ENCODE measurements at regions not wholly inside any gene's neighbourhood (a gene's known extent, or its start where the extent isn't known, plus 50 kb on each side); places are given as distances from the start of the nearest gene placed in this dataset.

DNA sequence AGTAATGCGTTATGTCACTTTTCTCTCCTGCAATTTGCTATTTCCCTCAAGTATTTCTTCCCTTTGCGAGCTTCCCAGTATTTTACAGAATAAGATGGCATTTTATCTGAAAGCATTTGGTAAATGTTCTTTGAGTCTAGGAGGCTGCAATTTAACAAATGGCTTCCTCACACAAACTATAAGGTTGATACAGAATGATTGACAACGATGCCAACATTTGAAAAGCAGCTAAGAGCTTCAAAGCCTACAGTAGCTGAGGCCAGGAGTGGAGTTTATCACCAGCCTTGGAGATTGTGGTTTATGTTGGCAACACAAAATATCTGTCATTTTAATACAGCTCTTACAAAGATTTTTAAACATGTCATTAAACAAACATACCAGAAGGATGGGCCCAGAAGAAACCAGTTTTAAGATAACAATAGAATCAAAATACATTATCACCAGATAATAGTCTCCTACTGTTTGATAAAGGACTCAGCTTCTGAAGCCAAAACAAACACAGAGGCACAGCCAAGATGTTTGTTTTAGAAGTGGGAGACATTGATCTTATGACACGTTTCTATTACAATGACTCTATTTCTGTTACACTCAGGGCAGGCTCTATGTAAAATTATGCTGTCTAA lies 711.4 kb upstream of the ACVR2A start:
- no peak for DNase-seq (ENCODE audit: low spot score)

DNA sequence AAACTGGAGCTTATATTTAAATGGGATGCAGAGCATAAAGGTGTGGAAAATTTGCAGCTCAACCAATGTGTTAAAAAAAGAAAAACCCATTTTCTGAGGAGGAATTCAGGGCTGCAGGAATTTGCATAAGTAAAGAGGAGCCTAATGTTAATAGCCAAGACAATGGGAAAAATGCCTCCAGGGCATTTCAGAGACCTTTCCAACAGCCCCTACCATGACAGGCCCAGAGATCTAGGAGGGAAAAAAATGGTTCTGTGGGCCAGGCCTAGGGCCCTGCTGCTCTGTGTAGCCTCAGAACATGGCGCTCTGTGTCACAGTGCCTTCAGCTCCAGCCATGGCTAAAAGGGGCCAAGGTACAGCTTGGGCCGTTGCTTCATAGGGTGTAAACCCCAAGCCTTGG lies 719.7 kb upstream of the ACVR2A start:
- DNase-seq (ENCODE audit: low spot score): no peak

DNA sequence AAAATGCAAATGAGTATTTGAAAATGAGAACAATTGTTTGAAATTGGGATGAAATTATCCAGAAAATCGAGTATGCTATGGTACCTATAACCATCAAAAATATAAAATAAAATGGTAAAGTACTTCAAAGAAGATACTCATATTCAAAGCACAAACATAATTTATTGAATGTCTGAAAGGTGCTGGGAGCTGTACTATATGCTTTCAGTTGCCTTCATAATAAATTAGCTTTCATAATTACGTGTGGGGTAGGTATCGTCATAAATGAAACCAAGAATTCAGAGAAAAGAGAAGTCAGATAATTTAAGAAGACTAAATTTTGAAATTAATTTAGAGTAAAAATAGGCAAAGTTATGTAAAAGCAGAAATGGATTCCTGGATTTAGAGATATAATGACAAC lies 721.9 kb upstream of the ACVR2A start:
- DNase-seq (ENCODE audit: low spot score): no peak

DNA sequence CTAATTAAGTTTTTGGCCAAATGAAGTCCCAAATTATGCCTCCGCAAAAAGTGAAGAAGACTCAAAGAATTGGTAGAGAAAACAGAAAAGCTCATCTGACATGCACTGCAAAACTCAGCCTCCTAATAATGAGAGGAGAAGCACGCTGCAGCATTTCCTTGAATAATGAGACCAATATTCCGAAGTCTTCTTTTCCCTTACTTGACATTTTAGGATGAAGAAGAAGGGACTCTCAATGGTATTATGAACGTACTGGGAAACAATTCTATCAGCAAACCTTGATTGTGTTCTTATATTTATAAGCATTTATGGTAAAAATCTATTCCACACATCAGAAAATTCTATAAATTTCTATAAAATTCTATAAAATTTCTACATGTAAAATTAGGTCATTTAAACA lies 733.9 kb upstream of the ACVR2A start:
- DNase-seq (ENCODE audit: low spot score): no peak

DNA sequence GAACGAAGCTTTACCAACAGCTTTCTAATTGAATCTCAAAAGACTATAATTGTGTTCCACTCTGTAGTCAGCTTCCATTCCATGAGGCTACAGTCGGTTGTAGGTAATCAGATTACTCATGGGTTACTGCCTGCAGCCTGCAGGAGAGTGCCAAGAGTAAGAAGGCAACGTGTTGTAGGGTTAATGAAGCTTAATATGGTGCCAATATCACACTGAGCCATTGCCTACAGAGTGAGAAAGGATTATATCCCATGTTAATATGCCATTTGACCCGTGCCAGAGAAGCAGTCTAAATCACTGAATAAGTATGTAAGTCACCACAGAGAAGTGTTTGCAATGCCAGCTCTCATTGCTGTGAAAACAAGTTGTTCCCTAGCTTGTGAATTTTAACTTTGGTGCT lies 734.5 kb upstream of the ACVR2A start:
- no peak for DNase-seq (ENCODE audit: low spot score)

DNA sequence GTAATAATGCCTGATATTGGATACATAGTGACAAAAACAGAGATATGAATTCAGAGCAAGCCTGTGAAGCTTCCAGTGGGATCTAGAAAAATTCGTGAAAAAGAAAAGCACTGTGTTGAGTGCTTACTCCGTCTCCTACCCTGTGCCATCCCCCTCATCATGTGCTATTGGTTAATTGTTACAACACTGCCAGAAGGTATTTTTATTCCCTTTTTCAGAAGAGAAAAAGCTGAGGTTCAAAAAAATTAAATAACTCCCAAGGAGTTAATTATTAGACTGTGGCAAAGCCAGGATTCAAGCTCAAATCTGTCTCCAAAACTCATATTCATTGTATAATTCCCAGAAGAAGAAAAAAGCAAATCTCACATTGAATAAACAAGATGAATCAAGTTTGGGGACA lies 735.5 kb upstream of the ACVR2A start:
- DNase-seq (ENCODE audit: low spot score): no peak

DNA sequence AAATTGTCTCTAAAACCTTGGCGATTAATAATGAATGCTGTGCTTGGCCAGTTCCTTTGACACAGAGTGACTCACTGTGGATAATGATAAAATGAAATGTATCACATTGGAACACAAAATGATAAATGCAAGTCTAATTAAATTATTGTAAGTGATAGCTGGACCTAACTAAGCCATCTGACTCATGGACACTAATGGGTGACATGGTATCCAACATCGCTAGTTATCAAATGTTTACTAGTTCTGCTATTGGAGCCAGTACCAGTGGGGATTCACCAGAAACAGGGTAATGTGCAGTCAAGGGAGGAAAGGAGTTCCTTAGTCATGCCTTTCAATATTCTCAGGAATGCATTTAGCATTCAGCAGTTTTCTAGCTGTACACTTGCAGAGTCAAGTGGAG lies 736.3 kb upstream of the ACVR2A start:
- no peak for DNase-seq (ENCODE audit: low spot score)

DNA sequence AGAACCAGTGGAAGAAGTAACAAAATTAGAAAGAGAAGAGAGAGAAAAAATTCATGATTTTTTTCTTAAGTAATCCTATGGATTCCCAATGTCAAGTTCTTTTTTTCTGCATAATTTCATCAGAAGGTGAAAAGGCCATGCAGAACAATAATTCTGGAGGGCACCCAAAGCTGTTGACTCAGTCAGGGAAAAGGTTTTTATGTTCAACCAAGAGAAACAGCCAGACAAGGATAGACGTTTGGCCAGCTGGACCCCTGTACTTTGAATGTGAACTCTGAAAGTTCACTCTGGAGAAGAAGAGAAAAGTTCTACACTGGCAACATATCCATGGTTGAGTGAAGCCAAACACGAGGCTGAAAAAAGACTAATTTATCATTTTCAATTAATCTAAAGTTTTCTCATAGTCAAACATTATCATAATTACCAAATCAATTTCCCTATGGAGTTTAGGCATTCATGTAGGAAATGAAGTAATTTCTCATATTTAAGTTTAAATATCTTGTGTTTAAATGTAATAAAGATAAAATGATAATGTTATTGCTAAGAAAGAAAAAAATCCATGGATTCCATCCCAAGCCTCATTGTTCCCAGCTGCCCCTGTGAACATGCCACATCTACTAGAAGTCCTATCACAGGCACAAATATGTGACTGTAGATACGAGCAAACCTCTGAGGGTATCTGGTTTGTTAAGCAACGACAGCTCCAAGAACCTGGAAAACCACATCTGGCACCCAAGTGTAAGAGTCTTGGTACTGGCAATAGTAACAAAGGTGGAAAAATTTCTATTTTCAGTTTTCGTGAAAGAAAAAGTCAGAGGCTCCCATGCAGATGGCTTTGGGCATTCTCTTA lies 742.7 kb upstream of the ACVR2A start:
- no peak for DNase-seq (ENCODE audit: low spot score)

DNA sequence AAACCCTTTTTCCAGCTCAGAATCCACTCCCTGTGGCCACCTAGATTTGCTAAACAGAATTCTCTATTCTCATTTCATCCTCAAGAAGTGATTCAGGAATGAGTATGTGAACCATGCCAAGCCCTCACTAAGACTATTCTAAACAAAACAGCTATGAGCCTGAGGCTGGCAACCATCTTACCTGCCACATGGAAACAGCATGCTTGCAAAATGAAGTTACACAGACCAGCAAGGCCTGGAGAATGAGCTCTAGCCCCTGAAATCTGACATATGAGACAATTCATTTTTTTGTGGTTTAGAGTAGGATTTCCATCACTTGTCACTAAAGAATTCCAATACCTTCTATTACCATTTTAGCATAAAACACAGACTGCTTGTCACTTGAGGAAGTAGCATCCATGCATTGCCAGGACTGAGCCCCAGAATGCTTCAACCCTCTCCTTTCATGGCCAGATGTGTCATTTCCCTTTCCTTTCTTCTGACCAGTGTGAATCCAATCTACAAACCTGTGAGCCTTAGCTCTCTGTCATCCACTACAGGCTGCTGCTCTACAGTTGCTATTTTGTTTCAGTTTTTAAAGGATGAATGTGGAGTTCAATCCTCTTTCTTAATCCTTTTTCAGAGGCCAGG lies 744.3 kb upstream of the ACVR2A start:
- no peak for DNase-seq (ENCODE audit: low spot score)

DNA sequence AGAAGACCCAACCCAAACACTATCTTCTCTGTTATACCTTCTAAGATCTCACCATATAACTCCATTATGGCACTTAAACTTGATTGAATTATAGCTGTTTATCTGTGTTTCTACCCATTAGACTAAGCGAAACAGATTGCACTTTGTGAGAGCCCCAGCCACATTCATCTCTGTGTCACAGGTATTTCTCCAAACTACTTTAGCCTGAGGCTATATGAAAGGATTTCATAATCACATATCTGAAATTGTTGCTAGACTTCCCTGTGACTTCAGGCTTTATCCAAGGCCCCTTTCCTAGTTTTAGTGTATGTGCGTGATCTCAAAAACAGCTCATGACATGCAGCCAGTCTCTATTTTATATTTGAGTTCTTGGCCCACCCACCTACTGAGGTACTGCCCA lies 745.0 kb upstream of the ACVR2A start:
- DNase-seq (ENCODE audit: low spot score): no peak

DNA sequence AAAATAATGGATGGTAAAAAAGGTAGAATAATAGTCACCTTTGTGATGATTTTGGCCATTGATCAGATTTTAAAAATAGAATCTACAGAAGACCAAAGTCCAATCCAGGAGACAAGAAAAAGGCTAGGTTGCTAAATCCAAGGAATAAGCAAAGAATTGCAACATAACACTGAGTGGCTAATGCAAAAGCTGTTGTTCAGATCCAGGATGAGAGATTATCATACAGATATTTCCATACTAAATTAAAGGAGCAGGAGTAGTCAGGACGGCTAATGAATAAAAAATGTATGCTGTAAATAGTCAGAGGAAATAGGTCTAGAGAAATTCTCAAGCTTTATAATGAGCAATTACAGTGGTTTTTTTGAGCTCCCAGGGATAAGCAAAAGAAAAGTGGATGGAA lies 745.9 kb upstream of the ACVR2A start:
- no peak for DNase-seq (ENCODE audit: low spot score)

DNA sequence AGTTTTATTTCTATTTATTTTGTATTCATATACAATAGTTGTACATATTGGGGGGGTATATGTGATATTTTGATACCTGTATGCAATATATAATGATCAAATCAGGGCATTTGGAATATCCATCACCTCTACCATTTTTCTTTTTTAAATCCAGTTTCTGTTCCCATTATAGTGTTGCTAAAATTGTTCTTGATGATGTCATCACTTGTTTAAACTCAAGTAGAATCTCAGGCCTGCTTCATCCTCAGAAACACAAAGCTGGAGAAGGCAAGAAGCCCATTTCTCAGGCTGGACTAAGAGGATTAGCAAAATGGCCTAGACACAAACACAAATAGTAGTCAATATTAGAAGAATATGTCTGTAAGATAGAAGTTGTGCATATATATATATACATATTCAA lies 747.1 kb upstream of the ACVR2A start:
- no peak for DNase-seq (ENCODE audit: low spot score)

DNA sequence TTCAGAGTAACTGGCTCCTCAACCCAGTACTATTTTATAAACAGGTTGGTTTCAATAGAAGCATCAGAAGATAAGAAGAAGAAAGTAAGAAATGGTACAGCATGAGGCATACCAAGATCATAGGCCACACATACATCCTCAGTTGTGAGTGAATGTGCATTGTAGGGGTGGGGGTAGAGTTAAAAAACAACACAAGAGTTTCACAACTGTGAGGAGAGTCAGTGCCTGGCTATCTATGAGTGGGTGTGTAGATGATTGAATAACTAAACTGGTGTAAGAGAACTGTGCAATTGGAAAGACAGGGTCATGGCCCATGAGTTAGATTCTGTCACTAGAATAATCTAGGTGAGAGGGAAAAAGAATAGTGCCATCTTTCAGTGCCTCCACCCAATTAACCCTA lies 748.2 kb upstream of the ACVR2A start:
- DNase-seq (ENCODE audit: low spot score): no peak

DNA sequence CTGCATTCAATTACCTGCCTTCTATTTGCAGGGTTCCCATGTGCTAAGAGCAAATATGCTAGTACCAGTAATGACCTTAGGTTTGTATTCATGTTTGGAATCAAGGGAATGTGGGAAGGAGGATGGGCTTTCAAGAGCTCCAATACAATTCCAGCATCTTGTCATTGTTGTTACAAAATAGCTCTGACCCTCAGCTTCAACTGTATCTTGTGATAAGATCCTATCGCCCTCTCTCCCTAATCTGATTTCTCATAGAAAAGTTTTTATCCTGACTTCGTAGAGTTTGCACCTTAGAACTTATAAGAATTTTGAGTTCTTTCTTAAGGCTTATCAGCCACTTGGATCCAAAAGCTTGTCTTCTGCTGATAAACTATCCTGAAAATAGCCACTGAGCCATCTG lies 749.5 kb upstream of the ACVR2A start:
- no peak for DNase-seq (ENCODE audit: low spot score)

DNA sequence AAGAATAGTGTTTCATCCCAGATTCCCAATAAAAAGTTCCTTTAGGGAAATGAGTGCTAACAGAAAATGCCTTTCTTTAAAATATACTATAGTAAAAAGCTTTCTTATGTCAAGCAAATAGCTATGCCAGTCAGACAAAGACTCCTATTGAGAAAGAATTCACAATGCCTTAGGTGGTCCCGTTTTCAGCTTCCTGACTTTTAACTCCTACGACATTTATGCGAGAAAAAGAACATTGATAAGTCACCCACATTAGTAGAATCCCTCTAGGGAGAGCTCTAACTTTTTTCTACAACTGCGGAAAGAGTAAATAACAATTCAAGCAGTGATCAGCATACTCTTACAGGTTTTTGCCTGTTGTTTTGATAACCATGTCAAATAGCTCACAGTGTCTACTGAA lies 750.8 kb upstream of the ACVR2A start:
- DNase-seq (ENCODE audit: low spot score): no peak

DNA sequence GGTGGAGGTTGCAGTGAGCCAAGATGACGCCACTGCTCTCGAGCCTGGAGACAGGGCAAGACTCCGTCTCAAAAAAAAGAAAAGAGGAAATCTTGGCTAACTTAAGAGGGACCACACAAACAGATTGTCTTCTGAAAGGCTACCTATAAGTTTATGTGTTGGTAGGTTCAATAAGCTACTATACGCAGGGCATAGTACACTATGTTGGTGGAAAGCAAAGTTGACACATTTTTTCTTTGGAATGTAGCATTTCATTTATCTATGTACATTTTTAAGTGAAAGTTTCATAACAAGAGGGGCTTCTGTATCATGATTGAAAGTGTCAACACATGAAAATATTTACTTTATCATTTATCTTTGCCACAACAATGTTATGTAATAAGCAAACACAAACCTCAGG lies 752.6 kb upstream of the ACVR2A start:
- no peak for DNase-seq (ENCODE audit: low spot score)

DNA sequence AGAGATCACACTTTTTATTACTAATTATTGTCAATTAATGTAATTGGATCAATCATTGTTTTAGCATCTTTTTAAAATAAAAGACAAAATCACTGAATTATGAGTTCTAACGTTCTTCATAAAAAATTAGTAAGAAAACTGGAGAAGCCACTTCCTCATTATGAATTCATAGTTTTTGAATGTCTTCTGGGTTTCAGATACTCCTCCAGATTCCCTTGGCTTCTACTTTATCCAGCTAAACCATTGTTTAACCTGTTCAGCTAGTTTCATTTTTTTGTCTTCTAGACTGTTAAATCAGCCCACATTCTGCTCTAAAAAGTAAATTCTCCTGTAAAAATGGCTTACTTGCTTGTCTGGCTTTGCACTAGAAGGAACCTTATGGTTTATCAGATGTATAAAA lies 753.4 kb upstream of the ACVR2A start:
- no peak for DNase-seq (ENCODE audit: low spot score)

DNA sequence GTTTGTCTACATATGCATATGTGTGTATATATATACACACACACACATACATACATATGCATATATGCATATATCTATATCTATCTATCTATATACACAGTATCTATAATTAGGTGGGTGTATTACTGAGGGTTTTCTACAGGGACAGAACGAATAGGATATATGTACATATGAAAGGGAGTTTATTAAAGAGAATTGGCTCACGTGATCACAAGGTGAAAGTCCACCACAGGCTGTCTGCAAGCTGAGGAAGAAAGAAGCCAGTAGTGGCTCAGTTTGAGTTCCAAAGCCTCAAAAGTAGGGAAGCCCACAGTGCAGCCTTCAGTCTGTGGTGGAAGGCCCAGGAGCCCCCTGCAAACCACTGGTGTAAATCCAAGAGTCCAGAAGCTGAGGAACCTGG lies 756.0 kb upstream of the ACVR2A start:
- no peak for DNase-seq (ENCODE audit: low spot score)

DNA sequence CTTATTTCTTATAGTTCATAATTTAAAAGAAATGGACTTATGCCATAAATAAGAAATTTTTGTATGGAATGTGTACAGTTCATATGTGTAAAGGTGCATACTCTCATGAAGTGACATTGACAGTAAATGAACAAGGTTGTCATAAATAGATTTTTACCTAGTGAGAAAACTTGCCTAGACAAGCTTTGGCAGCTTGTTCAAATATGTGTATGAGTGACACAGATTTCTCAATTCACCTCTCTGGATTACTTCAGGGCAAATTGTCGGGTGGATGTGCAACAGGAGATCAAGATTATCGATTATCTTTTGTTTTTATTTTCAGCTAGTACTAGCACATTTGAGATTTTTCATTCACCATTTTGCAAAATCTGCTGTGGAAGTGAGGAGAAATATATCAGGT lies 758.1 kb upstream of the ACVR2A start:
- DNase-seq (ENCODE audit: low spot score): no peak

DNA sequence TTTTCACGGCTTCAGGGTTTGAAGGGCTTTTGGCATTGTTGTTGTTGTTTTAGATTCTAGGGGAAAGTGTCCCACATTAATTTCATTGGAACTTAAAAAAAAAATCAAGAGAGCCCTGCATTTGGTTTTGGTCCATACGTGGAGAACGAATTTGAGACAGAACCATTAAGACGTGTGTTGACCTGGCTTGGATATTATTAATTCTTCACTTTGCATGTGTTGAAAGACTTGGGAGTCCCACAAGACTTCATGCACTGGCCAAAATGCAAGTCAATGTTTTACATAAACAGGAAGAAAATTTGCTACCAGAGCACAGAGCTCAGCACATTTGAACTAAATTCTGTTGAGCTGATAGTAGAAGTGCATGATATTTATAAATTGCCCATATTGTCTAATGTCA lies 761.2 kb upstream of the ACVR2A start:
- no peak for DNase-seq (ENCODE audit: low spot score)

DNA sequence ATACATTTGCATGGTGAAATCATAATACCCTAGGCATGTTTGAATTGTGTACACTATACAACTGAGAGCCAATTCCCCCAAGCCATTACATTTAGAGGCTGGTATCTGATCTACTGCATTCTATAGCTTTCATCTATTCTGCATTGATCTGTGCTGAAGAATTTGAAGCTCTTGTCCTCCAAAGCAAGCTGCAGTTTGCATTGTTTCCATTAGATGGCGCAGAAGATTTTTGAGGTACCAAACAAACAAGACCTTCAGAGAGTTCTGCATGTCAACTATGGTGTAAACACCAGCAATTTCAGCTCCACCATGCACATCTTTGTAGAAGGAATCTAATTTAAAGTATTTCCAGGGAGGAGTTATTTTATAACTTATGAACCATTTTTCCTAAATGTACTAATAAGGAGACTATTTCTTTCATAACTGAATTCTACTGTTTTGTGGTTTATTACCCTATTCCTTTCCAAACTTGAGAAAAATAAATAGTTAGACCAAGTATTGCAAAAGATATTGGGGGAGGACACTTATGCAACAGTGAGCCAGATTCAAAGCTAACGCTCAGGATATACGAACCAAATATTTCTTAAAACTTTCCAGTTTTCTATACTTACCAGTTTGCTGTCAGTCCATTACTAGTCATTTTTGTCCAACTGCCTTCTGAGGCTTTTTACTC lies 761.8 kb upstream of the ACVR2A start:
- DNase-seq (ENCODE audit: low spot score): no peak

DNA sequence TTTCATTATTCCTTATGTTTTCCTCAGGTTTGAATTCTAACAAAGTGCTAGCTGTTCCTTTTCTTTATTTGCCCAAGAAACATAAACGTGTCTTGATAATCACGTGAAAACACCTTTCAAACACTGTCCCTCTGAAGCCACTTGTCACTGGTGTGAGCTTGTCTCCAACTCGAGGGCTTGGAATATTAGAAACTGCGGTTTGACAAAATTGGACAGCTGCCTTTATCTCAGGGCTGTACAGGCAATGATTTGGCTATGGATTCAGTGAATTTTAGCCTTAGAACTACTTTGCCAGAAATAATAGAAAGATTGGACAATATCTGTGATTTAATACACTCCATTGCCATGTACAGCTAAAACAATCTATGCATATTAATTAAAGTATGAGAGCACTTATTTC lies 763.0 kb upstream of the ACVR2A start:
- DNase-seq (ENCODE audit: low spot score): no peak

DNA sequence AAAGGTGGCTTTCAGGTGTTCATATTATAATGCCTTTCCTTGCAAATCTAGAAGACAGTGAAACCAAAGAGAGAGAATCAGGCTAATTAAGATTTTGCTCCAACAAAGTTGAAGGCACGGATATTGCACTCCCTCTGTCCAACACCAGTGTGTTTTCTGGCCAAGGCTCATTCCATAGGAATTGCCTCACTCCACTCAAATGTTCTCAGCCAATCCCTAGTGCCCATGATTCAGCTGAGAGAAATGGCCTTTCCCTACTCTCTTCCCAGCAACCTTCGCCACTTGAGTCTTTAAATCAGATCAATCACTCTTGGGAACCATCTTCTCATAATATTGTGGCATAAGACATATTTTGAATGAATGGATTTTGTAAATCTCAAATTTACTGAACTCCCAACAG lies 768.2 kb upstream of the ACVR2A start:
- no peak for DNase-seq (ENCODE audit: low spot score)
